OCI-LY1 (cell line): ENCODE measurements at regions not wholly inside any gene's neighbourhood (a gene's known extent, or its start where the extent isn't known, plus 50 kb on each side); places are given as distances from the start of the nearest gene placed in this dataset.

Experiments used
- H2AFZ ChIP-seq: fragments of 200-600 bp; sonication (generic), shearing (Covaris generic); 2 replicates; pipeline ENCODE4 v1.6.0; 2014; ENCODE audit warnings: antibody characterized with exemption, mild to moderate bottlenecking, low read length
- H3F3A ChIP-seq: fragments of 200-600 bp; sonication (generic), shearing (Covaris generic); 2 replicates; pipeline ENCODE4 v1.6.0; 2014; ENCODE audit warnings: mild to moderate bottlenecking, antibody characterized with exemption, low read length, moderate library complexity; ENCODE audit not compliant: insufficient read depth
- H3K27ac ChIP-seq: fragments of 200-600 bp; sonication (generic); 2 replicates; pipeline ENCODE4 v1.5.1; 2014; ENCODE audit warnings: low read length, mixed run types, mild to moderate bottlenecking, low read depth; ENCODE audit not compliant: poor library complexity, severe bottlenecking
- H3K27me3 ChIP-seq: fragments of 200-600 bp; sonication (generic); 2 replicates; pipeline ENCODE4 v1.6.0; 2014; ENCODE audit warnings: antibody characterized with exemption, mild to moderate bottlenecking, low read length, moderate library complexity; ENCODE audit not compliant: insufficient read depth
- H3K36me3 ChIP-seq: fragments of 200-600 bp; sonication (generic); 2 replicates; pipeline ENCODE4 v1.6.1; 2014; ENCODE audit warnings: mild to moderate bottlenecking, antibody characterized with exemption, low read length, moderate library complexity, mixed read lengths; ENCODE audit not compliant: insufficient read depth
- H3K4me1 ChIP-seq: fragments of 200-600 bp; sonication (generic); 2 replicates; pipeline ENCODE4 v1.5.1; 2014; ENCODE audit warnings: mild to moderate bottlenecking, low read length, moderate library complexity; ENCODE audit not compliant: insufficient read depth, severe bottlenecking
- H3K4me2 ChIP-seq: fragments of 200-600 bp; sonication (generic), shearing (Covaris generic); 2 replicates; pipeline ENCODE4 v1.6.1; 2014; ENCODE audit warnings: low read length
- H3K4me3 ChIP-seq: fragments of 200-600 bp; sonication (generic); 2 replicates; pipeline ENCODE4 v1.5.1; 2014; ENCODE audit warnings: low read length, low read depth, mild to moderate bottlenecking, mixed read lengths; ENCODE audit not compliant: poor library complexity, severe bottlenecking
- H3K79me2 ChIP-seq: fragments of 200-600 bp; shearing (Covaris generic); 2 replicates; pipeline ENCODE4 v1.6.1; 2016; ENCODE audit warnings: mixed run types, low read length, mixed read lengths; ENCODE audit not compliant: insufficient read depth
- H3K9ac ChIP-seq: fragments of 200-600 bp; sonication (generic), shearing (Covaris generic); 2 replicates; pipeline ENCODE4 v1.6.1; 2014; ENCODE audit warnings: mild to moderate bottlenecking, low read length, mixed read lengths
- H3K9me2 ChIP-seq: fragments of 200-600 bp; sonication (generic), shearing (Covaris generic); 2 replicates; pipeline ENCODE4 v1.6.1; 2014; ENCODE audit warnings: low read depth, mild to moderate bottlenecking, low read length, mixed read lengths
- H3K9me3 ChIP-seq: fragments of 200-600 bp; shearing (Covaris generic); 2 replicates; pipeline ENCODE4 v1.6.1; 2014; ENCODE audit warnings: low read length, mixed read lengths
- H4K20me1 ChIP-seq: fragments of 200-600 bp; sonication (generic), shearing (Covaris generic); 2 replicates; pipeline ENCODE4 v1.6.0; 2016; ENCODE audit warnings: mild to moderate bottlenecking, low read length; ENCODE audit not compliant: insufficient read depth
- CTCF ChIP-seq: fragments of 200-600 bp; sonication (generic), shearing (Covaris generic); IDR thresholded peaks from 2 replicates; pipeline ENCODE4 v1.5.1; 2017; ENCODE audit warnings: mild to moderate bottlenecking, antibody characterized with exemption, low read length, moderate library complexity, mixed read lengths
- EZH2 ChIP-seq: fragments of 200-600 bp; sonication (generic), shearing (Covaris generic); IDR thresholded peaks from 2 replicates; pipeline ENCODE4 v1.8.0; 2017; ENCODE audit warnings: borderline replicate concordance, mixed run types, mild to moderate bottlenecking, antibody characterized with exemption, low read length, moderate library complexity, mixed read lengths

- Histone ChIP-seq H3K4me2 (no peak overlapping the region), H4K20me1 (no peaks in the 10 kb centered on the region), H3K27ac (no peak overlapping the region), H3K4me3 (no peak overlapping the region), H3K9ac (no peak overlapping the region), H3F3A (no peaks in the 10 kb centered on the region), H3K4me1 (no peaks in the 10 kb centered on the region), H3K27me3 (no peaks in the 10 kb centered on the region; the same call in 1 of the 2 replicates), H3K9me2 (no peaks in the 10 kb centered on the region), H2AFZ (no peak overlapping the region), H3K36me3 (no peaks in the 10 kb centered on the region), H3K9me3 (no peaks in the 10 kb centered on the region), H3K79me2 (no peaks in the 10 kb centered on the region)
- TF ChIP-seq EZH2 (no peak), CTCF (no peak)
Measured at GRCh38 chr18:57957210-57957609, 86.8 kb upstream of the NEDD4L start.

GRCh38 chr18:57956491-57956890, 87.5 kb upstream of the NEDD4L start:
- no peak overlapping the region for H3K9ac ChIP-seq

GRCh38 chr18:57954935-57955334, 89.1 kb upstream of the NEDD4L start:
- Histone ChIP-seq H3K79me2 (no peaks in the 10 kb centered on the region), H3K9me2 (no peaks in the 10 kb centered on the region), H2AFZ (no peak overlapping the region), H3K9ac (no peak overlapping the region), H4K20me1 (no peaks in the 10 kb centered on the region), H3K4me1 (no peaks in the 10 kb centered on the region), H3K4me3 (no peak overlapping the region), H3K9me3 (no peaks in the 10 kb centered on the region), H3K36me3 (no peaks in the 10 kb centered on the region), H3K27ac (no peak overlapping the region), H3F3A (no peaks in the 10 kb centered on the region), H3K27me3 (no peaks in the 10 kb centered on the region), H3K4me2 (no peak overlapping the region)
- TF ChIP-seq EZH2 = no peak
- no peak for TF ChIP-seq CTCF

More at GRCh38 chr18:57956491-57956890, 87.5 kb upstream of the NEDD4L start:
- Histone ChIP-seq H3K4me3 (no peak overlapping the region), H4K20me1 (no peaks in the 10 kb centered on the region), H3K27ac (no peak overlapping the region), H2AFZ (no peak overlapping the region), H3K9me2 (no peaks in the 10 kb centered on the region), H3K36me3 (no peaks in the 10 kb centered on the region), H3K9me3 (no peaks in the 10 kb centered on the region), H3K27me3 (no peaks in the 10 kb centered on the region; the same call in 1 of the 2 replicates), H3F3A (no peaks in the 10 kb centered on the region), H3K4me1 (no peaks in the 10 kb centered on the region), H3K79me2 (no peaks in the 10 kb centered on the region), H3K4me2 (no peak overlapping the region)
- TF ChIP-seq CTCF = no peak
- TF ChIP-seq EZH2 = no peak
